Tibial nerve (tissue), 4 donors: ENCODE measurements at regions not wholly inside any gene's neighbourhood (a gene's known extent, or its start where the extent isn't known, plus 50 kb on each side); places are given as distances from the start of the nearest gene placed in this dataset.

Experiments
- CTCF ChIP-seq, 5 experiments: fragments of 200-600 bp in 3 of 5; fragments of 450-650 bp in 2 of 5; sonication (generic) in 3 of 5; IDR thresholded peaks; one replicate each; pipeline ENCODE4 v1.5.1; 2016 to 2019; ENCODE audit warnings: antibody characterized with exemption in 5 of 5, mild to moderate bottlenecking in 3 of 5, moderate library complexity in 2 of 5
- EP300 ChIP-seq, 2 donors: sonication (generic); formaldehyde crosslinking; IDR thresholded peaks; one replicate each; pipeline ENCODE4 v1.6.1; 2017; ENCODE audit warnings: antibody characterized with exemption in 2 of 2, mild to moderate bottlenecking in 1 of 2
- POLR2A ChIP-seq, 2 donors: fragments of 450-650 bp; IDR thresholded peaks; one replicate each; pipeline ENCODE4 v1.6.1; 2017; ENCODE audit warnings: antibody characterized with exemption in 2 of 2, mild to moderate bottlenecking in 2 of 2, moderate library complexity in 2 of 2

- TF ChIP-seq CTCF (IDR thresholded peaks at IDR 0.05), result no peak
- no peak for TF ChIP-seq POLR2A (IDR thresholded peaks at IDR 0.05)
- no peak for TF ChIP-seq EP300 (IDR thresholded peaks at IDR 0.05)
These were observed 205.5 kb upstream of the MYT1L start for GRCh38 chr2:2536416-2537056.
